H1 (cell line): ENCODE measurements at regions not wholly inside any gene's neighbourhood (a gene's known extent, or its start where the extent isn't known, plus 50 kb on each side); places are given as distances from the start of the nearest gene placed in this dataset.

Experiments used
- CTCF ChIA-PET: fragments of 300-600 bp; sonication (Branson Sonifier 250); formaldehyde crosslinking; loops from one replicate; lab custom pipeline; 2021; ENCODE audit not compliant: partially characterized antibody; lab: Charles Lee
- POLR2A ChIA-PET: fragments of 300-600 bp; sonication (Branson Sonifier 250); formaldehyde crosslinking; loops from one replicate; lab custom pipeline; 2021; ENCODE audit warnings: inconsistent platforms; ENCODE audit not compliant: partially characterized antibody; lab: Charles Lee
- DNase-seq, 2 experiments: peaks; one replicate each; pipeline versions ENCODE4 v3.0.0 to v3.0.0-alpha.2; 2010 to 2022; ENCODE audit warnings: low spot score in 2 of 2, low read depth in 1 of 2, mixed read lengths in 1 of 2
- FAIRE-seq: peaks from 2 replicates; lab custom pipeline; 2011; peaks lifted over from hg19 to GRCh38; lab: Jason Lieb, UNC
- H2AFZ ChIP-seq: 2 replicates; pipeline ENCODE4 v1.8.1; 2012; ENCODE audit warnings: low read length, inconsistent platforms
- H2AK5ac ChIP-seq: 2 replicates; pipeline ENCODE4 v1.6.1; 2013; ENCODE audit warnings: low read depth, low read length
- H2BK120ac ChIP-seq: replicated peaks from 2 replicates; pipeline ENCODE3; 2013; ENCODE audit warnings: low read depth, low read length, inconsistent platforms
- H2BK12ac ChIP-seq: 2 replicates; pipeline ENCODE4 v1.6.1; 2013; ENCODE audit warnings: low read depth, low read length
- H2BK15ac ChIP-seq: 2 replicates; pipeline ENCODE4 v1.6.1; 2013; ENCODE audit warnings: low read length
- H2BK20ac ChIP-seq: 2 replicates; pipeline ENCODE4 v1.6.1; 2013; ENCODE audit warnings: low read length
- H2BK5ac ChIP-seq: 2 replicates; pipeline ENCODE4 v1.6.1; 2013; ENCODE audit warnings: low read depth, low read length
- H3K14ac ChIP-seq: 2 replicates; pipeline ENCODE4 v1.6.1; 2013; ENCODE audit warnings: inconsistent platforms; ENCODE audit not compliant: insufficient read length
- H3K18ac ChIP-seq: 2 replicates; pipeline ENCODE4 v1.6.1; 2013; ENCODE audit warnings: low read length; ENCODE audit errors: extremely low read depth
- H3K23ac ChIP-seq: 2 replicates; pipeline ENCODE4 v1.6.1; 2013; ENCODE audit warnings: inconsistent platforms; ENCODE audit not compliant: insufficient read length
- H3K23me2 ChIP-seq: 2 replicates; pipeline ENCODE4 v1.6.1; 2013; ENCODE audit warnings: low read depth, low read length
- H3K27ac ChIP-seq: 2 replicates; pipeline ENCODE4 v1.6.1; 2011; ENCODE audit warnings: low read depth, low read length, inconsistent platforms
- H3K27me3 ChIP-seq, 4 experiments: replicated peaks in 1 of 4; 1 replicate in 1 of 4; 2 replicates in 3 of 4; pipeline versions ENCODE4 v1.6.1 to v1.8.1; 2011 to 2013; ENCODE audit warnings: low read length in 3 of 4, mild to moderate bottlenecking in 3 of 4, inconsistent platforms in 2 of 4, mixed read lengths in 2 of 4, moderate library complexity in 1 of 4; ENCODE audit not compliant: control insufficient read depth in 3 of 4, insufficient read depth in 3 of 4; ENCODE audit errors: extremely low read depth in 1 of 4
- H3K36me3 ChIP-seq, 4 experiments: 2 replicates each; pipeline versions ENCODE4 v1.6.1 to v1.8.1; 2011 to 2013; ENCODE audit warnings: mild to moderate bottlenecking in 4 of 4, low read length in 3 of 4, moderate library complexity in 2 of 4, control low read depth in 1 of 4, inconsistent platforms in 1 of 4; ENCODE audit not compliant: insufficient read depth in 4 of 4, control insufficient read depth in 2 of 4
- H3K4ac ChIP-seq: replicated peaks from 2 replicates; pipeline ENCODE3; 2013; ENCODE audit warnings: low read length, low read depth, mixed read lengths, inconsistent platforms; ENCODE audit not compliant: insufficient read length
- H3K4me1 ChIP-seq, 4 experiments: replicated peaks in 1 of 4; 1 replicate in 1 of 4; 2 replicates in 3 of 4; pipeline versions ENCODE4 v1.6.1 to v1.8.1; 2011 to 2013; ENCODE audit warnings: low read length in 3 of 4, inconsistent platforms in 2 of 4, mixed read lengths in 1 of 4; ENCODE audit not compliant: insufficient read depth in 4 of 4, control insufficient read depth in 3 of 4
- H3K4me2 ChIP-seq, 2 experiments: 2 replicates each; pipeline versions ENCODE4 v1.6.1 to v1.8.1; 2011 to 2013; ENCODE audit warnings: low read depth in 2 of 2, low read length in 2 of 2, control low read depth in 1 of 2, inconsistent platforms in 1 of 2, mild to moderate bottlenecking in 1 of 2; ENCODE audit not compliant: insufficient read depth in 1 of 2
- H3K4me3 ChIP-seq, 4 experiments: fragments of 200-600, 300-600 bp in 1 of 4; sonication (generic), shearing (Covaris generic), sonication (Bioruptor Twin) in 1 of 4; 2 replicates each; pipeline versions ENCODE4 v1.5.1 to v1.8.1; 2011 to 2016; ENCODE audit warnings: low read length in 4 of 4, low read depth in 3 of 4, control low read depth in 2 of 4, inconsistent platforms in 2 of 4, mild to moderate bottlenecking in 2 of 4, mixed read lengths in 1 of 4, moderate library complexity in 1 of 4; ENCODE audit not compliant: insufficient read depth in 2 of 4; ENCODE audit errors: extremely low read depth in 1 of 4
- H3K56ac ChIP-seq: replicated peaks from 2 replicates; pipeline ENCODE3; 2013; ENCODE audit warnings: low read depth, mild to moderate bottlenecking, mixed read lengths, low read length, inconsistent platforms; ENCODE audit not compliant: insufficient read length
- H3K79me1 ChIP-seq: 2 replicates; pipeline ENCODE4 v1.6.1; 2013; ENCODE audit warnings: low read depth, low read length, control low read depth
- H3K79me2 ChIP-seq, 2 experiments: 2 replicates each; pipeline versions ENCODE4 v1.6.1 to v1.8.1; 2012 to 2013; ENCODE audit warnings: low read length in 2 of 2, mild to moderate bottlenecking in 2 of 2, inconsistent platforms in 1 of 2; ENCODE audit not compliant: insufficient read depth in 2 of 2, control insufficient read depth in 1 of 2
- H3K9ac ChIP-seq, 4 experiments: replicated peaks in 1 of 4; 1 replicate in 1 of 4; 2 replicates in 3 of 4; pipeline versions ENCODE4 v1.6.1 to v1.8.1; 2011 to 2013; ENCODE audit warnings: low read depth in 3 of 4, low read length in 3 of 4, control low read depth in 2 of 4, mild to moderate bottlenecking in 2 of 4, moderate library complexity in 2 of 4, inconsistent platforms in 1 of 4; ENCODE audit errors: extremely low read depth in 1 of 4
- H3K9me3 ChIP-seq, 2 experiments: 2 replicates each; pipeline versions ENCODE4 v1.6.1 to v1.8.1; 2012 to 2013; ENCODE audit warnings: mild to moderate bottlenecking in 2 of 2, moderate library complexity in 2 of 2, control low read depth in 1 of 2, inconsistent platforms in 1 of 2, low read depth in 1 of 2, low read length in 1 of 2, mixed read lengths in 1 of 2; ENCODE audit not compliant: insufficient read depth in 2 of 2
- H4K20me1 ChIP-seq, 2 experiments: replicated peaks in 1 of 2; 2 replicates each; pipeline versions ENCODE3 to v1.8.1; 2011 to 2013; ENCODE audit warnings: inconsistent platforms in 2 of 2, low read length in 2 of 2, mild to moderate bottlenecking in 1 of 2; ENCODE audit not compliant: insufficient read depth in 2 of 2, control insufficient read depth in 1 of 2
- H4K5ac ChIP-seq: 2 replicates; pipeline ENCODE4 v1.6.1; 2013; ENCODE audit warnings: low read length, low read depth, mixed read lengths, inconsistent platforms; ENCODE audit not compliant: insufficient read length
- H4K8ac ChIP-seq: 2 replicates; pipeline ENCODE4 v1.8.0; 2013; ENCODE audit warnings: mild to moderate bottlenecking, moderate library complexity, low read length, inconsistent platforms; ENCODE audit not compliant: insufficient read depth; ENCODE audit errors: extremely low read depth
- H4K91ac ChIP-seq: replicated peaks from 2 replicates; pipeline ENCODE3; 2013; ENCODE audit warnings: low read length, mixed read lengths, inconsistent platforms; ENCODE audit not compliant: insufficient read length
- CHD1 ChIP-seq: IDR thresholded peaks from 2 replicates; pipeline ENCODE4 v1.6.1; 2012; ENCODE audit warnings: low read depth, low read length, improper control_type of control experiment
- EP300 ChIP-seq, 2 experiments: IDR thresholded peaks; 1 replicate in 1 of 2; 2 replicates in 1 of 2; pipeline ENCODE4 v1.6.1; 2011 to 2012; ENCODE audit warnings: low read depth in 2 of 2, low read length in 2 of 2, mild to moderate bottlenecking in 2 of 2, borderline replicate concordance in 1 of 2, inconsistent platforms in 1 of 2, moderate library complexity in 1 of 2
- MAFK ChIP-seq: IDR thresholded peaks from 2 replicates; pipeline ENCODE4 v1.6.1; 2012; ENCODE audit warnings: low read depth, mild to moderate bottlenecking, improper control_type of control experiment, low read length
- WGBS, 2 experiments: shearing (Covaris generic) in 1 of 2; methylation state at CpG; one replicate each; pipeline versions ENCODE4 v1.1.6 to v1.1.7; 2013 to 2015; ENCODE audit warnings: low lambda C conversion rate in 2 of 2, mixed read lengths in 2 of 2, inconsistent platforms in 1 of 2, low coverage in 1 of 2, missing lambda C conversion rate in 1 of 2; ENCODE audit not compliant: insufficient replicate concordance in 2 of 2, insufficient coverage in 1 of 2, insufficient read length in 1 of 2; ENCODE audit errors: extremely low coverage in 1 of 2, missing lambda C conversion rate in 1 of 2; 5-methylcytosine and 5-hydroxymethylcytosine counted together

- Histone ChIP-seq H3K9ac (no peak overlapping the region), H3K27ac (no peak overlapping the region), H4K91ac (no peak overlapping the region), H3K23ac (no peak overlapping the region), H3K23me2 (no peaks in the 10 kb centered on the region), H4K8ac (no peak overlapping the region), H3K79me1 (no peaks in the 10 kb centered on the region), H3K4ac (no peak overlapping the region), H2BK12ac (no peak overlapping the region), H4K20me1 (no peaks in the 10 kb centered on the region), H3K79me2 (no peaks in the 10 kb centered on the region), H2BK15ac (no peak overlapping the region), H2BK5ac (no peak overlapping the region; the same call in 1 of the 2 replicates), H3K27me3 (no peaks in the 10 kb centered on the region), H3K9me3 (no peaks in the 10 kb centered on the region), H2BK20ac (no peak overlapping the region), H3K36me3 (no peaks in the 10 kb centered on the region), H2AK5ac (no peak overlapping the region), H3K56ac (no peak overlapping the region), H2BK120ac (no peak overlapping the region), H4K5ac (no peak overlapping the region), H3K4me2 (0 out of 4 replicates have a peak overlapping the region, but pooled peaks have one; percentile 7 to 41), H3K4me3 (no peak overlapping the region), H2AFZ (peak overlapping the region; percentile 17; the same call in 1 of the 2 replicates), H3K14ac (no peak overlapping the region), H3K4me1 (peaks cover 0 to 14% (median 7%) of the 10 kb centered on the region in 4 experiments; a peak in 6 of 7 replicates), H3K18ac (peak overlapping the region; percentile 36; the same call in 1 of the 2 replicates)
- POLR2A ChIA-PET, result interaction anchor here (1.0 kb wide), 1 partner anchor 283 kb away, joined by 3 read pairs; no protein-coding TSS in a partner anchor
- TF ChIP-seq CHD1 (no peak), MAFK (peak; percentile 21; the same call in 1 of the 2 replicates), EP300 (IDR thresholded peaks at IDR 0.05; ENCODE audit: borderline replicate concordance in 1 of 2, low read depth in 2 of 2, low read length in 2 of 2) (no peak)
- no peak for DNase-seq
- CTCF ChIA-PET, result interaction anchor here (0.6 to 1.8 kb wide), 7 partner anchors 13 to 494 kb away, joined by 3 to 6 read pairs (median 3); no protein-coding TSS in a partner anchor
- WGBS, 2 experiments, result 72% methylated on average over 6 of the region's 6 CpGs; no CpG with 5 or more reads in 1 of the 2 experiments
- FAIRE-seq, result no peak
These were observed 526.7 kb upstream of the WWC1 start for GRCh38 chr5:167764641-167765289.
